Keratinocyte (primary cell): ENCODE measurements at regions not wholly inside any gene's neighbourhood (a gene's known extent, or its start where the extent isn't known, plus 50 kb on each side); places are given as distances from the start of the nearest gene placed in this dataset.

ENCODE experiments used
- EZH2 ChIP-seq: IDR thresholded peaks from one replicate; pipeline ENCODE4 v1.6.1; 2012; ENCODE audit warnings: inconsistent platforms, mild to moderate bottlenecking, low read length, moderate library complexity
- TF ChIP-seq, protein P1 (sequence below), 3 experiments: IDR thresholded peaks in 1 of 3; conservative IDR thresholded peaks in 1 of 3; optimal IDR thresholded peaks in 1 of 3; 2 replicates in 2 of 3; 3 replicates in 1 of 3; pipeline versions ENCODE3 to v1.5.1; 2011; ENCODE audit warnings: low read length in 3 of 3, mild to moderate bottlenecking in 3 of 3, moderate library complexity in 2 of 3, control low read depth in 1 of 3, inconsistent platforms in 1 of 3; ENCODE audit not compliant: insufficient read depth in 2 of 3; ENCODE audit errors: extremely low read depth in 1 of 3

DNA sequence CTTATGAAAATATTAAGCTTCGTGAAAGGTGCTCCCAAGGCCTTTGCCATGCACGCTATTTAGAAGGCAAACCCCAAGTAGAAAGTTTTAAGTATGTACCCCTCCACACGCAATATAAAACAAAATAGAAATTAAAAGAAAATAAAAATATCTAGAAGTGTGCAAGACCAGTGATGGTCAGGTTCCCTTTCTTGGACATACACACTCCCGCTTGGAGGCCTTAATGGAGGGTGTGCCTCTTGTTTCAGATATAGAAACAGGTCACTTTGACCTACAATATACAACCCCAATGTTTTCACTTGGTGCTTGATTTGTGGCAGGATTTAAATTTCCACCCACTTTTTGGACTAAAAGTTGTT lies 127.4 kb upstream of the STC2 start:
- no peak for TF ChIP-seq EZH2
- TF ChIP-seq, protein P1, sequence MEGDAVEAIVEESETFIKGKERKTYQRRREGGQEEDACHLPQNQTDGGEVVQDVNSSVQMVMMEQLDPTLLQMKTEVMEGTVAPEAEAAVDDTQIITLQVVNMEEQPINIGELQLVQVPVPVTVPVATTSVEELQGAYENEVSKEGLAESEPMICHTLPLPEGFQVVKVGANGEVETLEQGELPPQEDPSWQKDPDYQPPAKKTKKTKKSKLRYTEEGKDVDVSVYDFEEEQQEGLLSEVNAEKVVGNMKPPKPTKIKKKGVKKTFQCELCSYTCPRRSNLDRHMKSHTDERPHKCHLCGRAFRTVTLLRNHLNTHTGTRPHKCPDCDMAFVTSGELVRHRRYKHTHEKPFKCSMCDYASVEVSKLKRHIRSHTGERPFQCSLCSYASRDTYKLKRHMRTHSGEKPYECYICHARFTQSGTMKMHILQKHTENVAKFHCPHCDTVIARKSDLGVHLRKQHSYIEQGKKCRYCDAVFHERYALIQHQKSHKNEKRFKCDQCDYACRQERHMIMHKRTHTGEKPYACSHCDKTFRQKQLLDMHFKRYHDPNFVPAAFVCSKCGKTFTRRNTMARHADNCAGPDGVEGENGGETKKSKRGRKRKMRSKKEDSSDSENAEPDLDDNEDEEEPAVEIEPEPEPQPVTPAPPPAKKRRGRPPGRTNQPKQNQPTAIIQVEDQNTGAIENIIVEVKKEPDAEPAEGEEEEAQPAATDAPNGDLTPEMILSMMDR (optimal IDR thresholded peaks at IDR 0.05 in 1 of 3, IDR thresholded peaks at IDR 0.05 in 1 of 3, conservative IDR thresholded peaks at IDR 0.05 in 1 of 3; ENCODE audit: extremely low read depth in 1 of 3, insufficient read depth in 2 of 3, low read length in 3 of 3) = no peak
